IMR-90 (cell line): ENCODE measurements at regions not wholly inside any gene's neighbourhood (a gene's known extent, or its start where the extent isn't known, plus 50 kb on each side); places are given as distances from the start of the nearest gene placed in this dataset.

Experiments used
- ATAC-seq: fragments of 200-7000 bp; cut with Tn5 transposase; 2 replicates; pipeline ENCODE4 v1.9.1; 2020; ENCODE audit warnings: low read depth, mild to moderate bottlenecking, moderate library complexity
- BruUV-seq: library from RNA; stranded (reverse); fragments of 400-500 nt; replicated peaks from 2 replicates; lab custom pipeline; 2021; lab: Mats Ljungman, UMichigan
- CTCF ChIA-PET: fragments of 300-600 bp; formaldehyde crosslinking; extraction: SDS; loops from one replicate; lab custom pipeline; 2021; ENCODE audit warnings: antibody characterized with exemption; lab: Yijun Ruan, JAX
- POLR2A ChIA-PET: fragments of 300-600 bp; sonication (Branson Sonifier 250); formaldehyde crosslinking; loops from one replicate; lab custom pipeline; 2022; ENCODE audit warnings: antibody characterized with exemption; ENCODE audit not compliant: unreplicated experiment; lab: Charles Lee
- DNase-seq: peaks from one replicate; pipeline ENCODE4 v3.0.0; 2013
- H2AFZ ChIP-seq: replicated peaks from 2 replicates; pipeline ENCODE3; 2013; ENCODE audit warnings: low read length, mild to moderate bottlenecking; ENCODE audit not compliant: poor library complexity
- H2AK5ac ChIP-seq: 2 replicates; pipeline ENCODE4 v1.6.1; 2013; ENCODE audit warnings: low read depth, low read length, inconsistent platforms
- H2AK9ac ChIP-seq: replicated peaks from 2 replicates; pipeline ENCODE3; 2013; ENCODE audit warnings: mild to moderate bottlenecking, low read depth, low read length, moderate library complexity; ENCODE audit not compliant: poor library complexity
- H2BK120ac ChIP-seq: 2 replicates; pipeline ENCODE4 v1.6.1; 2013; ENCODE audit warnings: low read depth, low read length, inconsistent platforms
- H2BK15ac ChIP-seq: 3 replicates; pipeline ENCODE4 v1.6.1; 2013; ENCODE audit warnings: low read depth, low read length, inconsistent platforms
- H2BK20ac ChIP-seq: 2 replicates; pipeline ENCODE4 v1.6.1; 2013; ENCODE audit warnings: low read depth, mild to moderate bottlenecking, inconsistent platforms, low read length, moderate library complexity
- H2BK5ac ChIP-seq: 2 replicates; pipeline ENCODE4 v1.6.1; 2013; ENCODE audit warnings: mild to moderate bottlenecking, low read depth, low read length, inconsistent platforms; ENCODE audit not compliant: poor library complexity, severe bottlenecking
- H3K14ac ChIP-seq: replicated peaks from 2 replicates; pipeline ENCODE4 v1.6.1; 2013; ENCODE audit warnings: low read depth, low read length, inconsistent platforms
- H3K18ac ChIP-seq: 2 replicates; pipeline ENCODE4 v1.6.1; 2013; ENCODE audit warnings: low read depth, low read length, control low read depth
- H3K23ac ChIP-seq: 2 replicates; pipeline ENCODE4 v1.6.1; 2013; ENCODE audit warnings: low read depth, low read length, inconsistent platforms
- H3K27ac ChIP-seq: 2 replicates; pipeline ENCODE4 v1.5.1; 2013; ENCODE audit warnings: mild to moderate bottlenecking, control low read depth, low read length; ENCODE audit not compliant: insufficient read depth
- H3K27me3 ChIP-seq: 2 replicates; pipeline ENCODE4 v1.6.1; 2013; ENCODE audit warnings: low read length; ENCODE audit not compliant: control insufficient read depth, insufficient read depth
- H3K36me3 ChIP-seq: 2 replicates; pipeline ENCODE4 v1.6.1; 2013; ENCODE audit warnings: low read length, mixed read lengths; ENCODE audit not compliant: control insufficient read depth, insufficient read depth
- H3K4ac ChIP-seq: 2 replicates; pipeline ENCODE4 v1.6.1; 2013; ENCODE audit warnings: low read depth, low read length, inconsistent platforms
- H3K4me1 ChIP-seq: 2 replicates; pipeline ENCODE4 v1.6.1; 2013; ENCODE audit warnings: low read length, mixed read lengths; ENCODE audit not compliant: control insufficient read depth, insufficient read depth
- H3K4me2 ChIP-seq: 2 replicates; pipeline ENCODE4 v1.6.1; 2013; ENCODE audit warnings: low read depth, mild to moderate bottlenecking, control low read depth, low read length, moderate library complexity
- H3K4me3 ChIP-seq: 2 replicates; pipeline ENCODE4 v1.5.1; 2013; ENCODE audit warnings: low read depth, mild to moderate bottlenecking, control low read depth, low read length, moderate library complexity; ENCODE audit not compliant: insufficient read depth
- H3K56ac ChIP-seq: 2 replicates; pipeline ENCODE4 v1.6.1; 2013; ENCODE audit warnings: low read length, inconsistent platforms; ENCODE audit not compliant: insufficient read depth; ENCODE audit errors: extremely low read depth
- H3K79me1 ChIP-seq, 2 experiments: 2 replicates each; pipeline ENCODE4 v1.6.1; 2013; ENCODE audit warnings: low read length in 2 of 2, inconsistent platforms in 1 of 2, low read depth in 1 of 2
- H3K9ac ChIP-seq: 2 replicates; pipeline ENCODE4 v1.6.1; 2013; ENCODE audit warnings: low read depth, low read length, control low read depth
- H3K9me1 ChIP-seq: 2 replicates; pipeline ENCODE4 v1.6.1; 2013; ENCODE audit warnings: low read length, inconsistent platforms; ENCODE audit not compliant: insufficient read depth
- H3K9me3 ChIP-seq: 2 replicates; pipeline ENCODE4 v1.6.1; 2013; ENCODE audit warnings: low read length; ENCODE audit not compliant: control insufficient read depth, insufficient read depth
- H4K20me1 ChIP-seq: 2 replicates; pipeline ENCODE4 v1.6.1; 2013; ENCODE audit warnings: low read length, inconsistent platforms; ENCODE audit not compliant: insufficient read depth
- H4K5ac ChIP-seq: 2 replicates; pipeline ENCODE4 v1.6.1; 2013; ENCODE audit warnings: mild to moderate bottlenecking, low read depth, low read length, control low read depth
- H4K8ac ChIP-seq, 2 experiments: 2 replicates each; pipeline ENCODE4 v1.6.1; 2013; ENCODE audit warnings: low read depth in 2 of 2, low read length in 2 of 2, control low read depth in 1 of 2, inconsistent platforms in 1 of 2
- H4K91ac ChIP-seq: 2 replicates; pipeline ENCODE4 v1.6.1; 2013; ENCODE audit warnings: low read depth, low read length, inconsistent platforms; ENCODE audit not compliant: insufficient read depth
- BHLHE40 ChIP-seq: fragments of 150-350 bp; IDR thresholded peaks from 2 replicates; pipeline ENCODE4 v1.6.1; 2016; ENCODE audit warnings: mild to moderate bottlenecking, low read depth, low read length
- CEBPB ChIP-seq: IDR thresholded peaks from 2 replicates; pipeline ENCODE4 v1.6.1; 2012; ENCODE audit warnings: low read depth, low read length, improper control_type of control experiment
- CHD1 ChIP-seq: IDR thresholded peaks from 2 replicates; pipeline ENCODE4 v1.6.1; 2012; ENCODE audit warnings: low read depth, low read length, improper control_type of control experiment
- CTCF ChIP-seq: conservative IDR thresholded peaks from 2 replicates; pipeline ENCODE4 v1.5.1; 2012; ENCODE audit warnings: mild to moderate bottlenecking, low read depth, low read length, improper control_type of control experiment
- ELK1 ChIP-seq: fragments of 150-350 bp; IDR thresholded peaks from 2 replicates; pipeline ENCODE4 v1.6.1; 2016; ENCODE audit warnings: low read depth, mild to moderate bottlenecking, low read length, moderate library complexity, borderline replicate concordance
- FOS ChIP-seq: fragments of 150-350 bp; IDR thresholded peaks from 2 replicates; pipeline ENCODE4 v1.6.1; 2016; ENCODE audit warnings: low read depth, low read length
- MAFK ChIP-seq: IDR thresholded peaks from 2 replicates; pipeline ENCODE4 v1.6.1; 2012; ENCODE audit warnings: low read depth, low read length, improper control_type of control experiment
- MAZ ChIP-seq: IDR thresholded peaks from 2 replicates; pipeline ENCODE4 v1.6.1; 2012; ENCODE audit warnings: low read depth, mild to moderate bottlenecking, low read length, improper control_type of control experiment, moderate library complexity, borderline replicate concordance
- MXI1 ChIP-seq: IDR thresholded peaks from 2 replicates; pipeline ENCODE4 v1.6.1; 2012; ENCODE audit warnings: low read depth, mild to moderate bottlenecking, low read length, moderate library complexity, borderline replicate concordance
- NFE2L2 ChIP-seq: fragments of 150-350 bp; IDR thresholded peaks from 2 replicates; pipeline ENCODE4 v1.6.1; 2016; ENCODE audit warnings: low read depth, mild to moderate bottlenecking, low read length
- POLR2A ChIP-seq: IDR thresholded peaks from 2 replicates; pipeline ENCODE4 v1.6.1; 2012; ENCODE audit warnings: mild to moderate bottlenecking, low read depth, low read length
- RAD21 ChIP-seq: IDR thresholded peaks from 2 replicates; pipeline ENCODE4 v1.6.1; 2012; ENCODE audit warnings: low read length, improper control_type of control experiment
- RCOR1 ChIP-seq: IDR thresholded peaks from 2 replicates; pipeline ENCODE4 v1.6.1; 2012; ENCODE audit warnings: mild to moderate bottlenecking, low read length, improper control_type of control experiment; ENCODE audit not compliant: insufficient replicate concordance
- RFX5 ChIP-seq: IDR thresholded peaks from 2 replicates; pipeline ENCODE4 v1.8.0; 2012; ENCODE audit warnings: low read depth, mild to moderate bottlenecking, low read length, moderate library complexity
- SMC3 ChIP-seq: fragments of 150-350 bp; IDR thresholded peaks from 2 replicates; pipeline ENCODE4 v1.6.1; 2016; ENCODE audit warnings: low read depth, mild to moderate bottlenecking, antibody characterized with exemption, low read length, moderate library complexity
- USF2 ChIP-seq: fragments of 150-350 bp; IDR thresholded peaks from 2 replicates; pipeline ENCODE4 v1.6.1; 2017; ENCODE audit warnings: mild to moderate bottlenecking, antibody characterized with exemption, low read length, low read depth
- WGBS, 2 experiments: methylation state at CpG; one replicate each; pipeline versions ENCODE4 v1.1.5 to v1.1.7; 2013; ENCODE audit warnings: missing lambda C conversion rate in 2 of 2; ENCODE audit not compliant: insufficient read length in 1 of 2; ENCODE audit errors: extremely low coverage in 2 of 2; 5-methylcytosine and 5-hydroxymethylcytosine counted together
- dilution Hi-C: fragments of 300-500 bp; cut with HindIII; formaldehyde crosslinking; loops from one replicate; pipeline ENCODE4 v1.14.3; 2018; ENCODE audit warnings: low sequenced_read_pairs; ENCODE audit not compliant: unreplicated experiment
- in situ Hi-C: fragments of 300-500 bp; cut with MboI; formaldehyde crosslinking; loops from 3 replicates; pipeline ENCODE4 v1.14.3; 2019; ENCODE audit warnings: low sequenced_read_pairs, inconsistent platforms, mixed read lengths
- intact Hi-C: fragments of 100-400 bp; cut with micrococcal nuclease; formaldehyde crosslinking; loops from 2 replicates; pipeline ENCODE4 v1.10.0; 2022

- Histone ChIP-seq H3K9ac (no peak overlapping the region), H3K56ac (no peak overlapping the region), H2BK20ac (no peak overlapping the region), H2BK5ac (no peak overlapping the region), H4K20me1 (no peaks in the 10 kb centered on the region), H4K8ac (no peak overlapping the region), H3K4me2 (no peak overlapping the region), H4K91ac (no peak overlapping the region), H3K4me3 (no peak overlapping the region), H3K23ac (no peak overlapping the region), H3K27ac (no peak overlapping the region), H4K5ac (no peak overlapping the region), H3K9me3 (no peaks in the 10 kb centered on the region), H3K4ac (no peak overlapping the region), H2AFZ (no peak overlapping the region), H2AK5ac (no peak overlapping the region), H3K14ac (no peak overlapping the region), H3K36me3 (no peaks in the 10 kb centered on the region), H2BK120ac (no peak overlapping the region), H3K18ac (no peak overlapping the region), H3K9me1 (no peaks in the 10 kb centered on the region), H3K4me1 (no peaks in the 10 kb centered on the region), H2BK15ac (no peak overlapping the region), H3K27me3 (no peaks in the 10 kb centered on the region), H2AK9ac (no peak overlapping the region), H3K79me1 (no peaks in the 10 kb centered on the region)
- intact Hi-C loops (no loop called here), in situ Hi-C loops (no loop called here), dilution Hi-C loops (no loop called here)
- no peak for TF ChIP-seq CHD1
- no peak for TF ChIP-seq CTCF
- TF ChIP-seq MAFK = no peak
- TF ChIP-seq RAD21 = no peak
- no peak for TF ChIP-seq POLR2A
- no peak for TF ChIP-seq BHLHE40
- TF ChIP-seq SMC3 = no peak
- no peak for TF ChIP-seq RFX5
- no peak for TF ChIP-seq ELK1
- TF ChIP-seq MAZ = no peak
- TF ChIP-seq NFE2L2 = no peak
- no peak for TF ChIP-seq MXI1
- TF ChIP-seq FOS = no peak
- no peak for TF ChIP-seq RCOR1
- no peak for TF ChIP-seq CEBPB
- TF ChIP-seq USF2 = no peak
- no TSS peak for BruUV-seq
- no CpG with 5 or more reads among the region's 1 CpG for WGBS, 2 experiments
- no peak for ATAC-seq
- POLR2A ChIA-PET = no interaction called here
- DNase-seq = no peak
- CTCF ChIA-PET = interaction anchor here (1.1 to 1.2 kb wide), 2 partner anchors 13 to 84 kb away, joined by 3 read pairs; no protein-coding TSS in a partner anchor
Measured at GRCh38 chr18:2188258-2188657, 383.0 kb downstream of the METTL4 start.
